HepG2 (cell line): ENCODE measurements at regions not wholly inside any gene's neighbourhood (a gene's known extent, or its start where the extent isn't known, plus 50 kb on each side); places are given as distances from the start of the nearest gene placed in this dataset.

Source experiments
- FUBP1 ChIP-seq: sonication (generic); formaldehyde crosslinking; IDR thresholded peaks from 2 replicates; pipeline ENCODE4 v1.5.1; 2020; ENCODE audit warnings: missing genetic modification reagents, mild to moderate bottlenecking, borderline replicate concordance
- HOXA9 ChIP-seq: sonication (generic); formaldehyde crosslinking; IDR thresholded peaks from 2 replicates; pipeline ENCODE4 v1.8.1; 2022; ENCODE audit warnings: missing genetic modification reagents, mild to moderate bottlenecking, moderate library complexity, borderline replicate concordance
- SYNCRIP ChIP-seq: fragments of 200-400 bp; formaldehyde crosslinking; IDR thresholded peaks from 2 replicates; pipeline ENCODE4 v1.6.1; 2018; ENCODE audit warnings: mild to moderate bottlenecking, low read depth, low read length; ENCODE audit not compliant: insufficient read depth
- ZNF318 ChIP-seq: sonication (generic); formaldehyde crosslinking; IDR thresholded peaks from 2 replicates; pipeline ENCODE4 v1.4.0; 2020; ENCODE audit warnings: mild to moderate bottlenecking, missing genetic modification reagents
- ZNF546 ChIP-seq: sonication (generic); formaldehyde crosslinking; conservative IDR thresholded peaks from 2 replicates; pipeline ENCODE4 v1.8.1; 2023; ENCODE audit warnings: mild to moderate bottlenecking, missing genetic modification reagents
- TF ChIP-seq, protein P1 (sequence below): sonication (generic); formaldehyde crosslinking; IDR thresholded peaks from 2 replicates; pipeline ENCODE4 v1.5.1; 2020; ENCODE audit warnings: missing genetic modification reagents, mild to moderate bottlenecking, borderline replicate concordance
- TF ChIP-seq, protein P2 (sequence below): sonication (generic); formaldehyde crosslinking; IDR thresholded peaks from 2 replicates; pipeline ENCODE4 v1.4.0; 2020; ENCODE audit warnings: missing genetic modification reagents

DNA sequence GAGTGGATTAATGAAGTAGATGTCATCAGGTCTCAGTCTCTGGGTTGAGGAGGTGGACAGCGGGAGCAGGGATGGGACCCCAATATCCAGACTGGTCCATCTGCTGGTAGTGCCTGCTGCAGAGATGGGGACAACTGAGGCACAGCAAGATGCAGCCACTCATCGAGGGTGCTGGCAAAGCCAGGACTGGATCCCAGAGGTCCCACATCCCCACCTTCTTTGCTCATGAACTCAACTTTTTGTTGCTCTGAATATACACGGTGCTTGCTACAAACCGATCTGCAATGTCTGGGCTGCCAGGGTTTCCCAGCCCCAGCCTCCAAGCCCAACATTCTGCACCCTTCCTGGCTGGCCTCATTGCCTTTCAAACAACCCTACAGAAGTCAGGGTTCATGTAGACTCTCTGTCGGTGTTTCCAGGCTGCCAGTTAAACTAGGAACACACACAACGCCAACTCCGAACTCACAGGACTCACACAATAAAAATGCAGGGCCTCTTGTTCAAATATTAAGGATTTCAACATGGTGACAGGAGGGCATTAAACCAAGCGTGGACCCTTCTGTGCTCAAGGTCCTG is 168.2 kb downstream of the MN1 start (continued):
- no peak for TF ChIP-seq SYNCRIP
- TF ChIP-seq ZNF546 (CRISPR knock-in tag): 0 out of 2 replicates have a peak, but pooled peaks have one; percentile 7
- TF ChIP-seq ZNF318: no peak
- no peak for TF ChIP-seq FUBP1 (CRISPR knock-in tag)
- TF ChIP-seq, protein P1, sequence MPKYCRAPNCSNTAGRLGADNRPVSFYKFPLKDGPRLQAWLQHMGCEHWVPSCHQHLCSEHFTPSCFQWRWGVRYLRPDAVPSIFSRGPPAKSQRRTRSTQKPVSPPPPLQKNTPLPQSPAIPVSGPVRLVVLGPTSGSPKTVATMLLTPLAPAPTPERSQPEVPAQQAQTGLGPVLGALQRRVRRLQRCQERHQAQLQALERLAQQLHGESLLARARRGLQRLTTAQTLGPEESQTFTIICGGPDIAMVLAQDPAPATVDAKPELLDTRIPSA (CRISPR knock-in tag): 0 out of 2 replicates have a peak, but pooled peaks have one; percentile 38
- TF ChIP-seq HOXA9: no peak
- TF ChIP-seq, protein P2, sequence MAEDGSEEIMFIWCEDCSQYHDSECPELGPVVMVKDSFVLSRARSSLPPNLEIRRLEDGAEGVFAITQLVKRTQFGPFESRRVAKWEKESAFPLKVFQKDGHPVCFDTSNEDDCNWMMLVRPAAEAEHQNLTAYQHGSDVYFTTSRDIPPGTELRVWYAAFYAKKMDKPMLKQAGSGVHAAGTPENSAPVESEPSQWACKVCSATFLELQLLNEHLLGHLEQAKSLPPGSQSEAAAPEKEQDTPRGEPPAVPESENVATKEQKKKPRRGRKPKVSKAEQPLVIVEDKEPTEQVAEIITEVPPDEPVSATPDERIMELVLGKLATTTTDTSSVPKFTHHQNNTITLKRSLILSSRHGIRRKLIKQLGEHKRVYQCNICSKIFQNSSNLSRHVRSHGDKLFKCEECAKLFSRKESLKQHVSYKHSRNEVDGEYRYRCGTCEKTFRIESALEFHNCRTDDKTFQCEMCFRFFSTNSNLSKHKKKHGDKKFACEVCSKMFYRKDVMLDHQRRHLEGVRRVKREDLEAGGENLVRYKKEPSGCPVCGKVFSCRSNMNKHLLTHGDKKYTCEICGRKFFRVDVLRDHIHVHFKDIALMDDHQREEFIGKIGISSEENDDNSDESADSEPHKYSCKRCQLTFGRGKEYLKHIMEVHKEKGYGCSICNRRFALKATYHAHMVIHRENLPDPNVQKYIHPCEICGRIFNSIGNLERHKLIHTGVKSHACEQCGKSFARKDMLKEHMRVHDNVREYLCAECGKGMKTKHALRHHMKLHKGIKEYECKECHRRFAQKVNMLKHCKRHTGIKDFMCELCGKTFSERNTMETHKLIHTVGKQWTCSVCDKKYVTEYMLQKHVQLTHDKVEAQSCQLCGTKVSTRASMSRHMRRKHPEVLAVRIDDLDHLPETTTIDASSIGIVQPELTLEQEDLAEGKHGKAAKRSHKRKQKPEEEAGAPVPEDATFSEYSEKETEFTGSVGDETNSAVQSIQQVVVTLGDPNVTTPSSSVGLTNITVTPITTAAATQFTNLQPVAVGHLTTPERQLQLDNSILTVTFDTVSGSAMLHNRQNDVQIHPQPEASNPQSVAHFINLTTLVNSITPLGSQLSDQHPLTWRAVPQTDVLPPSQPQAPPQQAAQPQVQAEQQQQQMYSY (CRISPR knock-in tag): peak; percentile 92
